ENCODE measurements at regions not wholly inside any gene's neighbourhood (a gene's known extent, or its start where the extent isn't known, plus 50 kb on each side); places are given as distances from the start of the nearest gene placed in this dataset.

GRCh38 chr14:87635442-87635841 is 357.5 kb downstream of the GALC start:
- no peak overlapping the region for H3K4me2 ChIP-seq (ENCODE audit: low read length)
- no peak overlapping the region for H3K27ac ChIP-seq (ENCODE audit: low read length)
- H3K79me2 ChIP-seq (replicated peaks; ENCODE audit: insufficient read depth, low read length) = no peaks in the 10 kb centered on the region
- H2AFZ ChIP-seq (ENCODE audit: low read depth, low read length) = no peak overlapping the region
- no peaks in the 10 kb centered on the region for H3K9me3 ChIP-seq (ENCODE audit: low read length)
- TF ChIP-seq RAD21 (conservative IDR thresholded peaks at IDR 0.05) = no peak
- H3K4me3 ChIP-seq (ENCODE audit: low read length) = no peak overlapping the region
- H3K27me3 ChIP-seq (ENCODE audit: insufficient read depth, low read depth, low read length) = no peaks in the 10 kb centered on the region
- H3K9me2 ChIP-seq (ENCODE audit: insufficient read depth, low read length) = no peaks in the 10 kb centered on the region
- H4K20me1 ChIP-seq (ENCODE audit: insufficient read depth) = no peaks in the 10 kb centered on the region
- no peaks in the 10 kb centered on the region for H3F3A ChIP-seq (ENCODE audit: insufficient read depth, low read length, poor library complexity, severe bottlenecking)
- no peaks in the 10 kb centered on the region for H3K36me3 ChIP-seq (ENCODE audit: insufficient read depth, low read length)
- no peak overlapping the region for H3K9ac ChIP-seq (ENCODE audit: low read length)

- Histone ChIP-seq H3K27ac (ENCODE audit: low read length) (no peak overlapping the region), H3K79me2 (replicated peaks; ENCODE audit: insufficient read depth, low read length) (no peaks in the 10 kb centered on the region), H3K36me3 (ENCODE audit: insufficient read depth, low read length) (no peaks in the 10 kb centered on the region), H3K9ac (ENCODE audit: low read length) (no peak overlapping the region), H3K9me3 (ENCODE audit: low read length) (no peaks in the 10 kb centered on the region), H3K9me2 (ENCODE audit: insufficient read depth, low read length) (no peaks in the 10 kb centered on the region), H3K4me3 (ENCODE audit: low read length) (no peak overlapping the region), H3K4me2 (ENCODE audit: low read length) (no peak overlapping the region), H4K20me1 (ENCODE audit: insufficient read depth) (no peaks in the 10 kb centered on the region), H3F3A (ENCODE audit: insufficient read depth, low read length, poor library complexity, severe bottlenecking) (no peaks in the 10 kb centered on the region), H2AFZ (ENCODE audit: low read depth, low read length) (no peak overlapping the region), H3K27me3 (ENCODE audit: insufficient read depth, low read depth, low read length) (no peaks in the 10 kb centered on the region)
- no peak for TF ChIP-seq TAF1 (IDR thresholded peaks at IDR 0.05; ENCODE audit: low read depth)
- TF ChIP-seq MXI1 (conservative IDR thresholded peaks at IDR 0.05; ENCODE audit: poor library complexity, severe bottlenecking) = no peak
- no peak for TF ChIP-seq CTCF (IDR thresholded peaks at IDR 0.05; ENCODE audit: poor library complexity, severe bottlenecking)
- TF ChIP-seq EP300 (conservative IDR thresholded peaks at IDR 0.05; ENCODE audit: poor library complexity, severe bottlenecking) = no peak
- no peak for TF ChIP-seq POLR2AphosphoS5 (IDR thresholded peaks at IDR 0.05)
- TF ChIP-seq EZH2 (IDR thresholded peaks at IDR 0.05; ENCODE audit: borderline replicate concordance, insufficient read depth, low read length, poor library complexity, severe bottlenecking) = no peak
- no peak for TF ChIP-seq SMC3 (conservative IDR thresholded peaks at IDR 0.05; ENCODE audit: poor library complexity)
- no peak for TF ChIP-seq REST (IDR thresholded peaks at IDR 0.05; ENCODE audit: borderline replicate concordance)
- TF ChIP-seq RAD21 (conservative IDR thresholded peaks at IDR 0.05) = no peak
Observed at GRCh38 chr14:87632796-87633195, 360.2 kb downstream of the GALC start.

GRCh38 chr14:87630846-87631245 is 362.1 kb downstream of the GALC start:
- Histone ChIP-seq H3K9ac (ENCODE audit: low read length) (no peak overlapping the region), H3K4me2 (ENCODE audit: low read length) (no peak overlapping the region), H3K27me3 (ENCODE audit: insufficient read depth, low read depth, low read length) (no peaks in the 10 kb centered on the region), H3K4me3 (ENCODE audit: low read length) (no peak overlapping the region), H3K79me2 (replicated peaks; ENCODE audit: insufficient read depth, low read length) (no peaks in the 10 kb centered on the region), H3K9me2 (ENCODE audit: insufficient read depth, low read length) (no peaks in the 10 kb centered on the region), H2AFZ (ENCODE audit: low read depth, low read length) (no peak overlapping the region), H3F3A (ENCODE audit: insufficient read depth, low read length, poor library complexity, severe bottlenecking) (no peaks in the 10 kb centered on the region), H3K9me3 (ENCODE audit: low read length) (no peaks in the 10 kb centered on the region), H4K20me1 (ENCODE audit: insufficient read depth) (no peaks in the 10 kb centered on the region), H3K36me3 (ENCODE audit: insufficient read depth, low read length) (no peaks in the 10 kb centered on the region), H3K27ac (ENCODE audit: low read length) (no peak overlapping the region)
- TF ChIP-seq REST (IDR thresholded peaks at IDR 0.05; ENCODE audit: borderline replicate concordance) = no peak
- TF ChIP-seq POLR2AphosphoS5 (IDR thresholded peaks at IDR 0.05) = no peak
- TF ChIP-seq SMC3 (conservative IDR thresholded peaks at IDR 0.05; ENCODE audit: poor library complexity) = no peak
